HepG2 (cell line): ENCODE measurements at regions not wholly inside any gene's neighbourhood (a gene's known extent, or its start where the extent isn't known, plus 50 kb on each side); places are given as distances from the start of the nearest gene placed in this dataset.

Experiments
- ATAC-seq: fragments of 200-7000 bp; cut with Tn5 transposase; 3 replicates; pipeline ENCODE4 v1.9.1; 2020; ENCODE audit warnings: mild to moderate bottlenecking, moderate library complexity
- BruUV-seq: library from RNA; stranded (reverse); fragments of 400-500 nt; replicated peaks from 2 replicates; lab custom pipeline; 2021; lab: Mats Ljungman, UMichigan
- CTCF ChIA-PET: fragments of 300-600 bp; formaldehyde crosslinking; extraction: SDS; loops from one replicate; lab custom pipeline; 2021; ENCODE audit warnings: low total read pairs, inconsistent platforms, low intra/inter-chr PET ratio; lab: Yijun Ruan, JAX
- POLR2A ChIA-PET: fragments of 350-600 bp; sonication (Branson Sonifier 250); formaldehyde crosslinking; loops from one replicate; lab custom pipeline; 2020; ENCODE audit warnings: antibody characterized with exemption, inconsistent platforms; lab: Yijun Ruan, JAX
- DNase-seq: peaks from one replicate; pipeline ENCODE4 v3.0.0-alpha.2; 2015; ENCODE audit warnings: low spot score
- FAIRE-seq: peaks from 3 replicates; lab custom pipeline; 2011; peaks lifted over from hg19 to GRCh38; lab: Jason Lieb, UNC
- H2AFZ ChIP-seq: one replicate; pipeline ENCODE4 v1.6.1; 2011; ENCODE audit warnings: low read length, inconsistent platforms
- H3K27ac ChIP-seq: fragments of 300-600 bp; 3 replicates; pipeline ENCODE4 v1.8.0; 2011; ENCODE audit warnings: mixed run types, mild to moderate bottlenecking, mixed read lengths, low read length, inconsistent platforms; ENCODE audit not compliant: insufficient read depth; ENCODE audit errors: extremely low read length
- H3K27me3 ChIP-seq, 2 experiments: fragments of 200-600 bp in 1 of 2; 2 replicates in 1 of 2; 3 replicates in 1 of 2; pipeline versions ENCODE4 v1.6.0 to v1.8.0; 2011; ENCODE audit warnings: low read length in 2 of 2, mild to moderate bottlenecking in 2 of 2, moderate library complexity in 2 of 2, inconsistent platforms in 1 of 2; ENCODE audit not compliant: insufficient read depth in 2 of 2, control insufficient read depth in 1 of 2
- H3K36me3 ChIP-seq, 2 experiments: fragments of 200-600 bp in 1 of 2; replicated peaks in 1 of 2; 2 replicates in 1 of 2; 3 replicates in 1 of 2; pipeline versions ENCODE4 v1.5.1 to v1.8.0; 2011; ENCODE audit warnings: low read length in 2 of 2, inconsistent platforms in 1 of 2; ENCODE audit not compliant: insufficient read depth in 2 of 2, control insufficient read depth in 1 of 2
- H3K4me1 ChIP-seq: 2 replicates; pipeline ENCODE4 v1.5.1; 2012; ENCODE audit warnings: low read length, inconsistent platforms; ENCODE audit not compliant: insufficient read depth
- H3K4me2 ChIP-seq: 2 replicates; pipeline ENCODE4 v1.6.0; 2011; ENCODE audit warnings: low read depth, low read length, inconsistent platforms
- H3K4me3 ChIP-seq, 3 experiments: fragments of 200-600 bp in 1 of 3; sonication (generic), shearing (Covaris generic) in 1 of 3; replicated peaks in 1 of 3; 2 replicates each; pipeline ENCODE4 v1.5.1; 2011 to 2016; ENCODE audit warnings: low read length in 3 of 3, inconsistent platforms in 2 of 3, low read depth in 2 of 3, mild to moderate bottlenecking in 2 of 3, control low read depth in 1 of 3, mixed read lengths in 1 of 3; ENCODE audit not compliant: insufficient read depth in 1 of 3
- H3K79me2 ChIP-seq: one replicate; pipeline ENCODE4 v1.6.1; 2011; ENCODE audit warnings: low read length, inconsistent platforms; ENCODE audit not compliant: insufficient read depth
- H3K9ac ChIP-seq: 2 replicates; pipeline ENCODE4 v1.6.0; 2011; ENCODE audit warnings: mild to moderate bottlenecking, low read depth, low read length, inconsistent platforms; ENCODE audit not compliant: insufficient read depth
- H3K9me3 ChIP-seq: 2 replicates; pipeline ENCODE4 v1.5.1; 2012; ENCODE audit warnings: mild to moderate bottlenecking, low read length
- H4K20me1 ChIP-seq: 2 replicates; pipeline ENCODE4 v1.6.0; 2011; ENCODE audit warnings: inconsistent platforms, mild to moderate bottlenecking, low read length, moderate library complexity; ENCODE audit not compliant: insufficient read depth
- HNRNPH1 ChIP-seq: fragments of 200-400 bp; formaldehyde crosslinking; optimal IDR thresholded peaks from 2 replicates; pipeline ENCODE3; 2017; ENCODE audit warnings: mild to moderate bottlenecking, low read depth, low read length
- JUNB ChIP-seq: sonication (generic); formaldehyde crosslinking; IDR thresholded peaks from 2 replicates; pipeline ENCODE4 v1.8.0; 2022; ENCODE audit warnings: missing genetic modification reagents, mild to moderate bottlenecking, borderline replicate concordance
- TCF7 ChIP-seq: sonication (generic); IDR thresholded peaks from 2 replicates; pipeline ENCODE4 v1.6.1; 2016; ENCODE audit warnings: antibody characterized with exemption, low read depth
- THAP7 ChIP-seq: sonication (generic); formaldehyde crosslinking; IDR thresholded peaks from 2 replicates; pipeline ENCODE4 v1.8.1; 2023; ENCODE audit warnings: mild to moderate bottlenecking, missing genetic modification reagents
- ZBTB14 ChIP-seq: sonication (generic); formaldehyde crosslinking; IDR thresholded peaks from 2 replicates; pipeline ENCODE4 v1.4.0; 2020; ENCODE audit warnings: missing genetic modification reagents
- ZBTB26 ChIP-seq: IDR thresholded peaks from 2 replicates; pipeline ENCODE4 v1.6.1; 2016; ENCODE audit warnings: missing compliant biosample characterization, missing genetic modification reagents, borderline replicate concordance
- ZBTB4 ChIP-seq: sonication (generic); formaldehyde crosslinking; IDR thresholded peaks from 2 replicates; pipeline ENCODE4 v1.4.0; 2020; ENCODE audit warnings: missing genetic modification reagents, mild to moderate bottlenecking, borderline replicate concordance
- ZFP37 ChIP-seq: sonication (generic); formaldehyde crosslinking; IDR thresholded peaks from 2 replicates; pipeline ENCODE4 v1.4.0; 2020; ENCODE audit warnings: missing genetic modification reagents, borderline replicate concordance
- ZNF274 ChIP-seq: sonication (generic); formaldehyde crosslinking; IDR thresholded peaks from 2 replicates; pipeline ENCODE4 v1.5.1; 2020; ENCODE audit warnings: mild to moderate bottlenecking, missing genetic modification reagents
- ZNF619 ChIP-seq: sonication (generic); formaldehyde crosslinking; IDR thresholded peaks from 2 replicates; pipeline ENCODE4 v1.4.0; 2020; ENCODE audit warnings: mild to moderate bottlenecking, missing genetic modification reagents
- ZNF780A ChIP-seq: sonication (generic); formaldehyde crosslinking; IDR thresholded peaks from 2 replicates; pipeline ENCODE4 v1.8.0; 2022; ENCODE audit warnings: mild to moderate bottlenecking, missing genetic modification reagents, moderate library complexity
- ZSCAN31 ChIP-seq: sonication (generic); formaldehyde crosslinking; IDR thresholded peaks from 2 replicates; pipeline ENCODE4 v1.5.0; 2020; ENCODE audit warnings: low read depth, mild to moderate bottlenecking, missing genetic modification reagents
- WGBS: methylation state at CpG from one replicate; pipeline ENCODE4 v1.1.6; 2017; ENCODE audit warnings: low lambda C conversion rate; 5-methylcytosine and 5-hydroxymethylcytosine counted together
- in situ Hi-C: cut with HindIII; loops from 2 replicates; pipeline ENCODE4 v1.10.0; 2017; ENCODE audit warnings: low pct_unique_long_range_greater_than_20kb; ENCODE audit not compliant: extremely low pct_ligation_motif_present
- intact Hi-C: fragments of 100-400 bp; cut with micrococcal nuclease; formaldehyde crosslinking; loops from one replicate; pipeline ENCODE4 v1.10.0; 2022; ENCODE audit not compliant: unreplicated experiment

GRCh38 chr2:122858813-122859212 lies 1103.4 kb downstream of the TSN start:
- H3K4me2 ChIP-seq = no peak overlapping the region
- CTCF ChIA-PET = no interaction called here
- no peak overlapping the region for H2AFZ ChIP-seq
- H3K9me3 ChIP-seq = peaks cover 12% of the 10 kb centered on the region
- intact Hi-C loops = no loop called here
- BruUV-seq = no TSS peak
- FAIRE-seq = no peak
- ATAC-seq = no peak
- no peaks in the 10 kb centered on the region for H3K27me3 ChIP-seq
- H4K20me1 ChIP-seq = no peaks in the 10 kb centered on the region
- no peak for DNase-seq
- H3K4me1 ChIP-seq = no peaks in the 10 kb centered on the region
- in situ Hi-C loops = no loop called here
- no peak overlapping the region for H3K27ac ChIP-seq
- POLR2A ChIA-PET = no interaction called here
- no peaks in the 10 kb centered on the region for H3K36me3 ChIP-seq
- TF ChIP-seq ZNF274 (no peak), ZNF619 (CRISPR knock-in tag) (no peak), THAP7 (CRISPR knock-in tag) (no peak), JUNB (CRISPR knock-in tag) (no peak), ZBTB26 (CRISPR knock-in tag) (no peak), HNRNPH1 (no peak), ZFP37 (CRISPR knock-in tag) (no peak), ZBTB14 (CRISPR knock-in tag) (no peak), ZBTB4 (no peak), ZSCAN31 (CRISPR knock-in tag) (no peak), TCF7 (no peak), ZNF780A (CRISPR knock-in tag) (no peak)
- WGBS = 30% methylated on average over 5 of the region's 5 CpGs
- no peak overlapping the region for H3K4me3 ChIP-seq
- no peak overlapping the region for H3K9ac ChIP-seq
- no peaks in the 10 kb centered on the region for H3K79me2 ChIP-seq
